ENCODE measurements at regions not wholly inside any gene's neighbourhood (a gene's known extent, or its start where the extent isn't known, plus 50 kb on each side); places are given as distances from the start of the nearest gene placed in this dataset.

DNA sequence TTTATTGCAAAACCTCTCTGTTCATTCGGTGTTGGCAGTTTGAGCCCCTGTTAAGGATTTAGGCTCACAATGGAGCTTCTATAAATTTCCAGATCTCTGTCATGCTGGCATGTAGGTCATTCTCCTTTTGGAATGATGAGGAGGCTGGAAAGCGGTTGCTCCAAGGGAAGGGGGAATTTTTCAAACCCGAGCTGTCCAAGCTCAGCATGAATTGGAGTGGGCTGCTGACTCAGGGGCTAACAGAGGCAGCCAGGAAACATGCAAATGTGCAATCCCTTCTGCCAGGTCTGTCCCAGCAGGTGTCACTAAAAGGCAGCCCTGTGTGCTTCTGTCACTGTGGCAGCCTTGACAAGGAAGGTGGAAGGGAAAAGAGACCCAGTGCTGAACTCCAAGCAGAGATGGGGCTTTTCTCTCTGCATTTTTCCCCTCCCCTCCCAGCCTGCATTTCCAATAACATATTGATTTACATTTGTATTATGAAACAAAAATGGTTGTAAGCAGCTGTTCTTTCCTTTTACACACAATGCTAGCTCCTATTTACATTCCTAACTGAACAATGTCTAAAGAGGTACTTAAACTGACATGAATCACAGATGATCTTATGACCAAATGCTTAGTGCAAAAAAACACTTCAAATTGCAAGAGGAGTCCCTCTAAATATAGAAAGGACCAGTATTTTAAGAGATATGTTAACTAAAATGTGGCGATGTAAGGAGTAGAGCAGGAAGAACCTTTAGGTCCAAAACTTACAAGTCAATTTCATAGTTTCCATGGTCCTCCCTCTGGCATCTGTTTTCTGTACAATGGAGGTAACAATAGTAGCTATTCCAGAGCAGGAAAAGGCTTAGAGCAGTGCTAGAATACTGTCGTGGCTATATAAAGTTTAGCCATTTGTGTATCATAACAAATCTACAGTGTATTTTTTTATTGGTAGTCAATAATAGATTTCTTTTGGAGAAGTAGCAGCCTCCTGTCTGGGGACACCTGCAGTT is 84.5 kb upstream of the ATP10A start:
- peak; percentile 99 for FAIRE-seq

DNA sequence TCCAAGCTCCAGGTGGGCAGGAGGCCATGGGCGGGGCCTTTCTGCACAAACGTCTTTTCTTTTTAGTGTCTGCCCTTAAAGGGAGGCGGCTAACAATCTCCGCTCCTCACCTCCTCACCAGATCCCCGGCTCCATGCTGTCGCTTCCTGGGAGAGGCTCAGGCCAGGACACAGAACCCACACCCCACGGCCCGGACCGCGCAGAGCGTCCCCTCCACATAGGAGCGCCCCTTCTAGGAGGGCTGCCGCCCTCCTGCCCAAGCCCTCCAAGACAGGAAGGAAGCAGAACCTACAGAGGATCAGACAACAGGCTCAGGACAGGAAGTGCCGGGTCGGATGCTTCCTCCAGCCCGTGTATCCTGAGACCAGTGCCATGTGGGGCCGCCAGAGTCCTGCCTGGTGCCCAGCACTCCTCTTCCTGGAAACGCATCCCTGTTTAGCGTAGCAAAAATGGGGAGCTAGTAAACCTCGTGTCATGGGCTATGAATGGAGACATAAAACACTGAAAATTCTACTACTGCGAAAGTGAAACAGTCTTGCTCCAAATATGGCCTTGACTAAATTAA is 83.2 kb upstream of the ATP10A start:
- no peak for FAIRE-seq

GRCh38 chr15:25944386-25944785 is 81.3 kb upstream of the ATP10A start:
- no peak for FAIRE-seq

DNA sequence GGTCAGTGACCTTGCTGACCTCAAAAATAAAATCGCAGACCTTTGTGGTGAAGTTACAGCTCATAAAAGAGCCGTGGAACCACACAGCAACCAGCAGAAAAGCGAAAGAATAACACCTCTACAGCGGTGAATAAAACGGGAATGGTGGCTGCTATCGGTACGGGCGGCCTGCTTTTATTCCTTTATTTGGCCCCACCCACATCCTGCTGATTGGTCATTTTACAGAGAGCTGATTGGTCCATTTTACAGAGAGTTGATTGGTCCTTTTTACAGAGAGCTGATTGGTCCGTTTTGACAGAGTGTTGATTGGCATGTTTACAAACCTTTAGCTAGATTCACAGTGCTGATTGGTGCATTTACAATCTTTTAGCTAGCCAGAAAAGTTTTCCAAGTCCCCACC is 80.7 kb upstream of the ATP10A start:
- FAIRE-seq, result no peak

- FAIRE-seq, result no peak
Observed at GRCh38 chr15:25939122-25939521, 76.0 kb upstream of the ATP10A start.

DNA sequence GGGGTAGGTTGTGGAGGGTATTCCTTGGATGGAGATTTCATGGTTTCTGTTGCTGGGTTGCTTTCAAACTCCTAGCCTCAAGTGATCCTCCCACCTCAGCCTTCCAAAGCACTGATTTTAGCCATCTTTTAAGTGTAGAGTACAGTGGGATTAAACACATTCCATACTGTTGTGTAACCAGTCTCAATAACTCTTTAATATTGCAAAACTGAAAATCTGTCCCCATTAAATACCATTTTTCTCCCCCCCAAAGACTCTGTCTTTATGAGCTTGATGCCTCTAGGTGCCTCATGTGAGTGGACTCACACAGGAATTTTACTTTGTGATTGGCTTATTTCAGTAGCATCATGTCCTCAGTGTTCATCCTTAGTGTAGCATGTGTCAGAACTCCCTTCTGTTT is 74.7 kb upstream of the ATP10A start:
- no peak for FAIRE-seq

GRCh38 chr15:25936004-25936403 is 72.9 kb upstream of the ATP10A start:
- FAIRE-seq, result no peak

GRCh38 chr15:25933456-25934158 is 70.5 kb upstream of the ATP10A start:
- peak; percentile 34 for FAIRE-seq

- no peak for FAIRE-seq
Observed at GRCh38 chr15:25932696-25933095, 69.6 kb upstream of the ATP10A start.

DNA sequence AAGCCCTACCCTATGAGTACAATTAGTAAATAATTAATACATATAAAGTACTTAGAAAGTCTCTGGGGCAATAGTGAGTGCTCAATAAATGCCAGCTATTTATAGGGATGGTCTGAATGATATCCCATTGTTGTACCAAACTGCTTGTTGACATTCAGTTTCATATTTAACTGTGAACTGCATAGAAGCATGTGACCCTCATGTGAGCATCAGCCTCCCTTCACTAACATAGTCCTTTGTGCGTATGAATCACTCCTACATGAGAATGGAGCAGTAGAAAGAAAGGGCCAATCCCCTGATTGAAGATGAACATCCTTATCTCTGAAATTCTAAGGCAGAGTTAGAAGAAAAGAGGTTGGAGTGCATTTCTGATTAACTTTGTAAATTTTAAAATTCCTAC is 68.7 kb upstream of the ATP10A start:
- no peak for FAIRE-seq

DNA sequence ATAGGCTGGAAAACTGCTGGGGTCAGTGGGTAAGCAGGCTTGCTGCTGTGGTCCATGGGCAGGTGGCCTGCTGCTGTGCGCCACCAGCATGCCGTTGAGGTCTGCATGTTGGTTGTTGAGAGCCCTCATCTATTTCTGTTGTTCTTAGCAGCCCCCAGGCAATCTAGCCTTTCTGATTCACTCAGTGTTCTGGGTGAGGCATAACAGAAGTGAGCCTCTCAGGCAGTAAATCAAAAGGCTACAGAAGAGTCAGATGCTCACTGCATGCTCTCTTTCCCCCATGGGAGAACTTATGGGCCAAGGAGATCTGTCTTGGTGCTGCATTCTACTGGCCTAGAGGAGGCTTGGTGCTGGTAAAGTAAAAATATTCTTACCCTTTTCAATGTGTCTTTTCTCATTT is 67.8 kb upstream of the ATP10A start:
- FAIRE-seq, result no peak
